HG02981 (cell line): ENCODE measurements at regions not wholly inside any gene's neighbourhood (a gene's known extent, or its start where the extent isn't known, plus 50 kb on each side); places are given as distances from the start of the nearest gene placed in this dataset.

Source experiments
- ATAC-seq: cut with Tn5 transposase; IDR thresholded peaks from one replicate; pipeline ENCODE4 v1.9.1; 2021; ENCODE audit warnings: mild to moderate bottlenecking, moderate library complexity; ENCODE audit not compliant: unreplicated experiment

DNA sequence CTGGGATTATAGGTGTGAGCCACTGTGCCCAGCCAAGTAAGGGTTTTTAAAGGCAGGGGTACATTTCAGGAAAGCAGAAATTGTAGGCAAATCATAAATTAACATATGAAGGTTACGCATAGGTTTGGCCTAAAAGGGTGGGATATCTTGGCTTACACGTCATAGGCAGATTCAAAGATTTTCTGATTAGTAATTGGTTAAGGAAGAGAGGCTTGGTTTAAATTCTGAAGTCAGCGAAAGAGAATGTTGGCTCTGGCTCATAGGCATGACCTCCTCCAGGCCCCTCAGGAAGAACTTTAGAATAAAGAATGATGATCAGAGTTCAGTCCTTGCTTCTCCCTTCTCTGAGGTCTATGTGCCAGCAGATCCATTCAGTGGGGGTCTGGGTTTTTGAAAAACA lies 124.8 kb upstream of the RBBP6 start:
- ATAC-seq, result no peak

DNA sequence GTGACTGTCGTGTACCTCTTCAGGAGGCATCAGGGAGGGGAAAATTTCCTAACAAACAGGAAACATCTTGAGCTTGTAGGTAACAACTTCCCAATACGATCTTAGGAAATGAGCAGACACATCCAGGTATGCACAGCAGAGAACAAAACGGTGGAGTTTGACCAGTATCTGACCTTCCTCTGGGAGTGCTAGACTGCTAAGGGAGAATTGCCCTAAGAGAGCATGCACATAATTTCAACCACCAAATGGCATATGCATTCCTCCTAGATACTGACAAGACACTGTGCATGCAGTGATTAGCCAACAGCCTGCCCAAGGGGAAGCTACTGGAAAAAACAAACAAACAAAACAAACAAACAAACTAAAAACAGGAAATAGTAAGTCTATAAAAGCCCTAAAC lies 120.6 kb upstream of the RBBP6 start:
- ATAC-seq, result no peak

DNA sequence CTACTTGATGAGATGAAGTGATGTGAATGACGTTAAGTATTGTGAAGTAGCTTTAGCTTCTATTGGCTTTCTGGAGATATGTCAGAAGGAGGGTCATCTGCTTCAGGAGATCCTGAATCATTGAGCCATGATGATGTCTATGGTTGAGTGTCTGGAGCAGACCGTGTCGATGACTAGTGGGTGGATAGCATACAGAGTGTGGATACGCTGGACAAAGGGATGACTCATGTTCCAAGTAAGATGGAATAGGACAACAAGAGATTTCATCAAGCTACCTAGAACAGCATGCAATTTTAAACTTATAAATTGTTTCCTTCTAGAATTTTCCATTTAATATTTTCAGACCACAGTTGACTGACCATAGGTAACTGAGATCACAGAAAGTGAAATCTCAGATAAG lies 116.1 kb upstream of the RBBP6 start:
- ATAC-seq, result no peak

DNA sequence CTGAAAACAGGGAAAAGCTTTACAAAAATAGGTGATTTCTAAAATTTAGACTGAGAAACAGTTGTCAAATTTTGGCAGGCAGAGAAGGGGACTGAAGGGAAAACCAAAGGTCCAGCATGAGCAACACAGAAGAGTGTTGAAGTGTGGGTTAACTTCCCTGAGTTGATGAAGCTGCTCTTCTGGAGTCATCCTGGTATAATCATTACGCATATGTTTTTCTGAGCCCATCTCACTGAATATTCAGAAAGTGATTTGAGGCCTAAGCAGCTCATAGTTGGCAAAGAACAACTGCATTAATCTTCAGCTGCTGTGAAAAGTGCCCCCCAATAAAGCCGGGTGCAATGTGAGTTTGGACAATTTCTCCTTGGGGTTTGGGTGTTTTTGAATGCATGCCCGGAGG lies 115.0 kb upstream of the RBBP6 start:
- ATAC-seq, result no peak

DNA sequence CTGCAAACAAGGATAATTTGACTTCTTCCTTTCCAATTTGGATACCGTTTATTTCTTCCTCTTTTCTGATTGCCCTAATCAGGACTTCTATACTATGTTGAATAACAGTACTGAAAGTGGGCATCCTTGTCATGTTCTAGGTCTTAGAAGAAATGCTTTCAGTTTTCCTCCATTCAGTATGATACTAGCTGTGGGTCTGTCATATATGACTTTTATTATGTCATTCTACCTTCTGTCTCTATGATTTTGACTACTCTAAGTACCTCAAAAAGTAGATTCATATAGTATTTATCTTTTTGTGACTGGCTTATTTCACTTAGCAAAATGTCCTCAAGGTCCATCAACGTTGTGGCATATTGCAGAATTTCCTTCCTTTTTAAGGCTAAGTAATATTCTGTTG lies 111.5 kb upstream of the RBBP6 start:
- no peak for ATAC-seq

DNA sequence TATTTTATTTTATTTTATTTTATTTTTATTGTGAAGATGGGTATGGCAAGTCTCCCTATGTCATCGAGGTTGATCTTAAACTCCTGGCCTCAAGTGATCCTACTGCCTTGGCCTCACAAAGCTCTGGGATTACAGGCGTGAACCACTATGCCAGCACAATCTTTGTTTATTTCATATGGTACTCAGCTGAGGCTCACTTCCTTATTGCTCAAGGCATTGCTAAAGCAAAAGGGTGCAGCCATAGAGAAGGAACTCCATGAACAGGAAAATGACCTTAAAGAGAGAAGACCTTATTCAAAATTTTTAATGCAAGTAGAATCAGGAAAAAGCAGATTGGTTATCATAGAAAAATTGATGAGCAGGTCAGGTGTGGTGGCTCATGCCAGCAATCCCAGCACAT lies 110.6 kb upstream of the RBBP6 start:
- no peak for ATAC-seq

DNA sequence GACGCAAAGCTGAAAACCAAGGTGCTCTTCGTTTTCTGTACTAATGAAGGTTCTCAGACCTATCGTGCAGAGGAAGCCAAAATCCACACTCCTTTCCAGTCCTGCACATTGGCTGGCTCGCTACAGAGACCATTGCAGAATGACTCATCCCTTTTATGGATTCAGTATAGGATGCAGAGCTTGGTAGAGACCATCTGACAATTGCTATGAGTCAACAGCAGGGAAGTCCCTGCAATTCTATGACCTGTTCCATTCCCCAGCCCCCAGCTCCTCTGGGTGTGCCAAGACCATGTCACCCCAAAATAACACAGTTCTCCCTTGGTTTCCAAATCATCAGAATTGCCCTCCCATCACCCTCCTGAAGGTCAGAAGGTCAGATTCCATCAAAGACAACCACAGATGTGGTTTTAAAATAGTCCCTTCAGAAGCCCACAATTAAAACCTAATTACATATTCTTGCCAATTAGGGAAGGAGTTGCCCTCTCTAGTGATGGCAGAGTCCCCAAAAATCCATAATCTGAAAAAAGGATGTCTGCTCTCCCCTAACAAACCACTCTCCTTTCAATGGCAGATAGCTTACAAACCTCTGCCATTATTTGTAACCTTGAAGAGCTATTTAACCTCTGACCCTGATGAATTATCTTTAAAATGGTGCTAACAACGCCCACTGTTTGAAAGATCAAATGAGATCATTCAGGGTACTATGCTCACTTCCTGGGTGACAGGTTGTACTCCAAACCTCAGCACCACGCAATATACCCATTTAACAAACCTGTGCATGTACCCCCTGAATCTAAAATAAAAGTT lies 108.2 kb upstream of the RBBP6 start:
- ATAC-seq, result peak; percentile 68

DNA sequence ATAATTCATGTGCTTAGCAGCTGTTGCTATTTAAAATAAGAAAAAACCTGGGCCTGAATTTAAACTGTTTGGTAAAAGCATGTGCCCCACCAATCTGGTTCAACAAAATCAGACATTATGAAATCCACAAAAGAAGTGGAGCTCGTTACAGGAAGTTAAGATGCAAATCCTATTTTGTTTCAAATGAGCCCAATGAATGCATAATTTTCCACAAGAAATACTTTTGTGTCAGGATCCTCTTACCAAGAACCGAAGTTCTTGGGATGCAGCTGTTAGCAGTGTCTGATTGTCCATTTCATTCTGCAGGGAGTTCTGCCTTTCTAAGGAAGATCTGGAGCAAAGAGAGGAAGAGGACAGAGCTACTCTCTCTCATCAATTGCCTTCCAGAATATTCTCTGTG lies 105.7 kb upstream of the RBBP6 start:
- no peak for ATAC-seq

DNA sequence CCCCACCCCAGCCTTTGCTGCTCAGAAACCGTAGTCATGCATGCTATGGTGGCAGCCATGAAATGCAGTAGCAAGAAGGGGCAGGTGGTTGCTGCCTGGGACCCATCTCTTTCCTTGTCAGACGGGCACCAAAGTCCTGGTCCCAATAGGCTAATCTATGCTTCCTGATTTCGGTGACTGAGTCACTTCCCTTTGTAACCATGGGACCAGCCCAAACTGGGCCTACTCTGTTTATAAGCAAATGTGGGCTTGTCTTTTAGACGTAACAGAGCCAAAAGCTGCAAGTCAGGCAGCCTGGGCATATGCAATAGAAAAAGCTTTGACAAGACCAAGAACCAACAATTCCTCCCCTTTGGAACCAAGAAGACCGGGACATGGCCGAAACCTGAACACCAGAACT lies 99.1 kb upstream of the RBBP6 start:
- ATAC-seq, result no peak

DNA sequence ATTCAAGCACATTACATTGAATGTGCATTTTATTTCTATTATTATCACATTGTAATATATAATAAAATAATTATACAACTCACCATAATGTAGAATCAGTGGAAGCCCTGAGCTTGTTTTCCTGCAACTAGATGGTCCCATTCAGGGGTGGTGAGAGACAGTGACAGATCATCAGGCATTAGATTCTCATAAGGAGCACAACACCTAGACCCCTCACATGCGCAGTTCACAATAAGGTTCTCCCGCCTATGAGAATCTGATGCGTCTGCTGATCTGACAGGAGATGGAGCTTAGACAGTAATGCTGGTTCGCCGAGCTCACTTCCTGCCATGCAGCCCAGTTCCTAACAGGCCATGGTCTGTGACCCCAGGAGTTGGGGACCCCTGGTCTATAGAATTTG lies 96.7 kb upstream of the RBBP6 start:
- no peak for ATAC-seq

DNA sequence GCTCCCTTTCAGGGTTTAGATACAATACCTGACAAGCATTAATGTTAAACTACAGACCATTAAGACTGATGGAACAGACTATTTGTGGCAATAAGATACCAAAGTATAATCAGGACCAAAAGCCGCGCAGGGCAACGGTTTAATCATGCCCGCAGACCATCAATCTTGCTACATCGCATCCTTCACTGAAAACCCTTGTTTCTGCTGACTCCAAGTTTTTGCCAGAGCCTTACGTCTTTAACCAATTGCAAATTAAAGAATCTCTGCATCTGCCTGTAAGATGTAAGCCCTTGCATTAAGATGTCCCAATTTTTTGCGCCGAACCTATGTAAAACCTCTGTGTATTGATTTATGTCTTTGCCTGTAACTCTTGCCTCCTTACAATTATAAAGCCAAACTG lies 94.2 kb upstream of the RBBP6 start:
- ATAC-seq, result no peak

DNA sequence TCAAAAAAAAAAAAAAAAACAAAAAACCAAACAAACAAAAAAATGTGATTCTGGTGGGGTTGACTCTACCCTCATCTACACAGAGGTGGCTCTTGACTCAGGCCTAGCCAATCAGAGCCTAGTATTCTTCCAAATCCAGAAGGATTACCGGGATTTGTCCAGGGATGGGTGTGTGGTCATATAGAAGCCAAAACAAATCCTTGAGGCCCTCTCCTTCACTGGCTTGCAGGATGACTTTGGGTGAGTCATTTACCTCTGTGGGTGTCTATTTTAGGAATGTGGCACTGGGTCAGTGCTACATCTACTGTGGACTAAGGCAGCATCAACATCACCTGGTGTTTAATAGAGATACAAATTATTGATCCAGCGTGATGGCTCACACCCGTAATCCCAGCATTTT lies 93.2 kb upstream of the RBBP6 start:
- ATAC-seq, result no peak

DNA sequence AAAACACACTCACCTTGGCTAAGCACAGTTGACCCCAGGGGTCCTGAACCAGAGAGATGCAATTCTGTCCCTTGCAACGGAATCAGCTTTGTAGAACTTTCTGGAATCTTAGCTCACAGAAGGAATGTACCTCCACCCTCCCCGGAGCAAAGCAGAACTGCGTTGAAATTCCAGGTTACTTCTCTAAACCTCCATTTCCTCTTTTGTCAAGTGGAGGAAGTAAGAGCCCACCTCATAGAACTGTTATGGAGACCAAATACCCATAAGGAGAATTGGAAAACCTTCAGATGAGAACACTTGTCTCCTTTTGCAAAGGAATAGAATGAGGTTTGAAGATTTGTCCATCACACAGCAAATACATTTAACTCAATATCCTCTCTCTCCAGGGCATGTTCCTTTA lies 86.6 kb upstream of the RBBP6 start:
- no peak for ATAC-seq

DNA sequence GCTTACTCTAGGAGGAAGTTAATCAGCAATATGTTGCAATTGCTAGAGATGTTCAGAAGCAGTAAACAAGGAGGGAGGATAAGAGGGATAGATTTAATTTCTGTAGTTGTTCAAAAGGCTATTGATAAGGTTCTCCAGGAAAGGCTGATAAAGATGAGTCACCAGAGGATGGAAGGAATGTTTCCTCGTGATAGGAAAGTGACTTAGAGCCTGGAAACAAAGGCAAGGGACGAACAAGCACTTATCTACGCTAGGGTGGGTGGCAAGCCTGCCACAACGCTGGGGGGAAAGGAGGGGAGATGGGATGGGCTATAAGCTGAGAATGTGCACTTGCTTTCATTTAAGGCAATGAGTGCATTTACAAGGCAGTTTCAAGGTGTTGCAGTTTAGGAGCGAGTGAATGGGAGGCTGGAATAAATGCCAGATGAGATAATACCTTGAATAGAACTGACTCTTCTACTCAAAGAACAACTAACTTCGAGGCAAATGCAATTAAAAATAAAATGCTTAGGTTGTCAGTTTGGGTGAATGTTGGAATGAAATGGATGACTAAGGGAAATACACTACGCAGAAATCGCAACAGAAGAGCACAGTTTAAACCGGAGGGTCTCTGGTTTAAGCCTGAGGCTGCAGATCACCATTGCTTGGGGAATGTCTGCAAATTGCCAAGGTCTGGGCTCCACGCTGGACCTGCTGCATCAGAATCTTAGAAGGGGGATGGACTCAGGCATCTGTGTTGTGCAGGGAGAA lies 76.0 kb upstream of the RBBP6 start:
- no peak for ATAC-seq

DNA sequence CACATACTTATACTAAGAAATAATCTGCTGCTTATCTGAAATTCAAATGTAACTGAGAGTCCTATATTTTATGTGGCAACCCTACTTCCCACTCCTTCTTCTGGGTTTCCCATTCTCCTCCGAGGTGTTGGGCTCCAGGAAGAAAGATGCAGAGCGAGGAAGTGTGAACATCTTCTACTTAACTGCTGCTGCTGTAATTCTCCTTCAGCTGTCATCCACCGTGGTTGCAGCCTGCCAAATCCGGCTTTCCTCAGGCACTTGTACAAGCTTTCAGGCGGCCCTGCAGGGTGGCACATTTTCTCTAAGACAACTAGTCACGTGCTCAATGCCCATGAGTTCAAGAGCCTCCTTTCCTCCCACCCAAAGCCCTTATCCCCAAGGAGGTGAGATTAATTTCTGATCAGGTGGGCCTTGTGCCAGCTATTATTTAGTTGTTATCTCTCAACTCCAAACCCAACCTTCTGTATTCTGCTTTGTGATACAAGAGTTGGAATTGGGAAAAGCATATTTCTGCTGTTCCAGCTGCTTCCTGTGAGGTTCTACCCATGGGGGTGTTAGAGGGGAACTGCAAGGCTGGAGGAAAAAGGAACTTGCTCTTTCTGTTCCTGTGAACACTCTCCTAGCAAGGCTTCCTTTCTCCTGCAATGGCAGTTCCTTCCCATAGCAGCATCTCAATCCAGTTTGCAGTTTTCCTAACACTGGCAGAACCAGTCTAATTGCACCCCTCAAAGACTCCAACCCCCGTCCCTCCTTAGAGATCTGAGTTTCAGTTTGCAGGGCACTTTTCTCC lies 67.6 kb upstream of the RBBP6 start:
- ATAC-seq, result no peak

DNA sequence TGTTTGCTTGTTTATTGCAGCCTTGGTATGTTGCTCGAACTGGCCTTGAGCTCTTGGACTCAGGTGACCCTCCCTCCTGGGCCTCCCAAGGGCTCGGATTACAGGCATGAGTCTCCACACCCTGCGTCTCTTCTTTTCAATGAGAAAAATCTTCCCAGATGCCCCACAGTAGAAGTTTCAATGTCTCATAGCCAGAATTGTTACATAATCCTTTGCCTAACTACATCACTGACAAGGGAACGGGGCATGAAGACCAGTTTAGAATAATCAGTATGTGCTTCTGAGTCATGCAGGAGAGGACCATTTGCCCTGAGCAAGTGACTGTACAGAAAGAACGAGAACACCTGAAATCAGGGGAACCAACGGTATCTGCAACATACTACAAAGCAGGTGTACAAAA lies 61.9 kb upstream of the RBBP6 start:
- ATAC-seq, result no peak

DNA sequence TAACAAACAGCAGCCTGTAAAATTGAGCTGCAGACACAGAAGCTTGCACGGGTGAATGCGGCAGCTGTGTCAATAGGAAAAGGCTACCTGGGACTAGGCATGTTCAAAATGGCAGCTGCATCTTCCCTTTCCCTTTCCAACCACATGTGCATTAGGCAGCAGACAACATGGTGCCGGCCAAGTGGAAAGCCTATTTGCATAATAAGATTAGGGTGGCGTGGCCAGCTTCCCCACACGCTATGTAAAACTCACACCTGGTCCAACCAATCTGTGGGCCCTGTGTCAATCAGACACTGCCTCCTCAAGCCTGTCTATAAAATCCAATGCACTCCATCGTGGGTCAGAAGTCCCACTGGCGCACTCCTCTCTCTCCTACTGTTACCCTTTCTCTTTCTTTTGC lies 61.0 kb upstream of the RBBP6 start:
- no peak for ATAC-seq

DNA sequence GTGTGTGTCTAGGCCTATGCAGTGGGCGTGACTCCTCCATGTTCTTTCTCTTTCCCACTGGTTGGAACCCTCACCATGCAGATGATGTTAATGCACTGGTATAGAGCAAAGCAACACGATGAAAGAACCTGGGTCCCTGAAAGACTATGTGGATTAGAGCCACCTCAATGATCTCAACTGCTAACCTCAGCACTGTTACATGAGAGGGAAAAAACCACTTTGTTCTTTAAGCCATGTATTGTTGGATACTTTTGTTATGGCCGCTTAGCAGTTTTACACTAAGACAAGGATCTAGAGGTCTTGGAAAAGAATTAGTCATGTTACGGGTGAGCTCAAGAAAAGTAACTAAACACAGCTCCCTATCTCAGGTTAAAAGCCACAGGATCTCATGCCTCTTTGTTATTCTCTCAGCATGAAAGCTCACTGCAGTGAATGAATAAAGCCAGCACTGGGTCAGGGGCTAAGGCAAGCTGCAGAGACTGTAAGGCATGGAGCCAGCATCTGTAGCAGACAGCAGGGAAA lies 56.6 kb upstream of the RBBP6 start:
- no peak for ATAC-seq

DNA sequence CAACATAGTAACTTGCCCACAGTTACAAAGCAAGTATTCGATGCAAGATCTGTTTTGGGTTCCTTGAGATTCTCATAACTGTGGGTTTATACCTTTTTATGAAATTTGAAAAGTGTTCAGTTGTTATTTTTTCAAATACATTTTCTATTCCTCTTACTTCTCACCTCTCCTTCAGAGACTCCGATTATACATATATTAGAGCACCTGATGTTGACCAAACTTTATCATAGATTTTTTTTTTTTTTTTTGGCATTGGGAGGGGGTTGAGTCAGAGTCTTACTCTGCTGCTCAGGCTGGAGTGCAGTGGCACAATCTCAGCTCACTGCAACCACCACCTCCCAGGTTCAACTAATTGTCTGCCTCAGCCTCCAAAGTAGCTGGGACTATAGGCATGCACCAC lies 51.3 kb upstream of the RBBP6 start:
- ATAC-seq, result no peak
